ENCODE measurements at regions not wholly inside any gene's neighbourhood (a gene's known extent, or its start where the extent isn't known, plus 50 kb on each side); places are given as distances from the start of the nearest gene placed in this dataset.
"Not testable (repeated sequence)": the region's sequence is repeated elsewhere in the genome, so short reads cannot be mapped to it uniquely, and the experiment has no call there.

- no peak for DNase-seq
- no peak overlapping the region for H2AFZ ChIP-seq (ENCODE audit: low read length)
- H4K20me1 ChIP-seq (ENCODE audit: insufficient read depth, low read depth, low read length) = no peaks in the 10 kb centered on the region
Observed at GRCh38 chr5:17046320-17046719, 110.2 kb upstream of the MYO10 start.

DNA sequence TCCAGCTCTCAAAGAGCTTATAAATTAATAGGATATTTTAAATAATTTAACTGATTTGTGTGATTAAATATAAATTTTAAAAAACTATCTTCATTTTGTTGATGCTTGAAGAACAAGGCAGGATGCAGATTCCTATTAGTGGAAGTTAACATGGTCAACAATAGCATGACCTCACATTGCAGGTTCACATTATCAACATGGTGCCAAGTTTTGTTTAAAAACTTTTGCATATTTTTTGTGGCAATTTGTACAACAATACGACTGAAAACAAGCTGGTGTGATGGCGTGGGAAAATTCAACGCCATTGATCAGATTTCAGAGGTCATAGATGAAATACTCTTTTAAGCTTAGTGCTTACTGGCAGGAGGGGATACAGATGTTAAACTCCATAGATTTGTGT, 114.1 kb upstream of the MYO10 start:
- Histone ChIP-seq H3K4me1 (ENCODE audit: low read length) (no peaks in the 10 kb centered on the region), H2AFZ (ENCODE audit: low read length) (no peak overlapping the region)

More at GRCh38 chr5:17046320-17046719, 110.2 kb upstream of the MYO10 start:
- Histone ChIP-seq H3K4me2 (ENCODE audit: low read depth, low read length, poor library complexity, severe bottlenecking) (no peak overlapping the region), H3K9ac (ENCODE audit: low read length) (no peak overlapping the region), H3K4me1 (ENCODE audit: low read length) (no peaks in the 10 kb centered on the region), H3K27ac (ENCODE audit: low read length) (no peak overlapping the region), H3K27me3 (ENCODE audit: low read length) (no peaks in the 10 kb centered on the region), H3K4me3 (ENCODE audit: low read length) (no peak overlapping the region), H3K9me3 (ENCODE audit: low read length) (no peaks in the 10 kb centered on the region), H3K79me2 (ENCODE audit: low read length) (no peaks in the 10 kb centered on the region), H3K9me2 (replicated peaks; ENCODE audit: insufficient read depth, low read length) (no peaks in the 10 kb centered on the region), H3K36me3 (ENCODE audit: insufficient read depth, low read length) (no peaks in the 10 kb centered on the region)

DNA sequence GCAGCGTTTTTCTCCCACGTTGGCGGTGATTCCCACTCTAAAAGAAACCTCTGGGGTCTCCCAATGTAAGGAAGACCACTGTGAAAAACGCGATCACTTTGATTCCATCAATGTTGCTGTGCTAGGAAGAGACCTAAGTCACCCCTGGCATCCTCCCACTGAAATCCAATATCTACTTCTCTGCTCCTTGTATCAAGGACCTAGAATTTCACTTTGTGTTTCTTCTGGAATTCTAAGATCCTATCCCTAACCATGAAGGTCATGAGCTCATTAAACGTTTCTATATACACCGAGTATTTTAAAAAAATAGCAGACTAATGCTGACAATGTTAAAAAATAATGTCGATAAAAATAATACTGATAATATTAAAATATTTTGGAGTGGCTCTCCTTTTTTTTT, 118.8 kb upstream of the MYO10 start:
- Histone ChIP-seq H3K9me2 (replicated peaks; ENCODE audit: insufficient read depth, low read length) (no peaks in the 10 kb centered on the region), H3K4me1 (ENCODE audit: low read length) (no peaks in the 10 kb centered on the region), H3K36me3 (ENCODE audit: insufficient read depth, low read length) (no peaks in the 10 kb centered on the region), H4K20me1 (ENCODE audit: insufficient read depth, low read depth, low read length) (no peaks in the 10 kb centered on the region), H3K27ac (ENCODE audit: low read length) (no peak overlapping the region), H3K9ac (ENCODE audit: low read length) (no peak overlapping the region), H3K27me3 (ENCODE audit: low read length) (no peaks in the 10 kb centered on the region), H3K9me3 (ENCODE audit: low read length) (no peaks in the 10 kb centered on the region), H3K4me2 (ENCODE audit: low read depth, low read length, poor library complexity, severe bottlenecking) (no peak overlapping the region), H2AFZ (ENCODE audit: low read length) (no peak overlapping the region), H3K79me2 (ENCODE audit: low read length) (no peaks in the 10 kb centered on the region), H3K4me3 (ENCODE audit: low read length) (no peak overlapping the region)
- no peak for DNase-seq

More for the DNA sequence above, 114.1 kb upstream of the MYO10 start:
- Histone ChIP-seq H3K9ac (ENCODE audit: low read length) (no peak overlapping the region), H3K79me2 (ENCODE audit: low read length) (no peaks in the 10 kb centered on the region), H3K27ac (ENCODE audit: low read length) (no peak overlapping the region), H3K27me3 (ENCODE audit: low read length) (no peaks in the 10 kb centered on the region), H4K20me1 (ENCODE audit: insufficient read depth, low read depth, low read length) (no peaks in the 10 kb centered on the region), H3K9me3 (ENCODE audit: low read length) (no peaks in the 10 kb centered on the region), H3K4me3 (ENCODE audit: low read length) (no peak overlapping the region), H3K36me3 (ENCODE audit: insufficient read depth, low read length) (no peaks in the 10 kb centered on the region), H3K4me2 (ENCODE audit: low read depth, low read length, poor library complexity, severe bottlenecking) (no peak overlapping the region), H3K9me2 (replicated peaks; ENCODE audit: insufficient read depth, low read length) (no peaks in the 10 kb centered on the region)
- no peak for DNase-seq

DNA sequence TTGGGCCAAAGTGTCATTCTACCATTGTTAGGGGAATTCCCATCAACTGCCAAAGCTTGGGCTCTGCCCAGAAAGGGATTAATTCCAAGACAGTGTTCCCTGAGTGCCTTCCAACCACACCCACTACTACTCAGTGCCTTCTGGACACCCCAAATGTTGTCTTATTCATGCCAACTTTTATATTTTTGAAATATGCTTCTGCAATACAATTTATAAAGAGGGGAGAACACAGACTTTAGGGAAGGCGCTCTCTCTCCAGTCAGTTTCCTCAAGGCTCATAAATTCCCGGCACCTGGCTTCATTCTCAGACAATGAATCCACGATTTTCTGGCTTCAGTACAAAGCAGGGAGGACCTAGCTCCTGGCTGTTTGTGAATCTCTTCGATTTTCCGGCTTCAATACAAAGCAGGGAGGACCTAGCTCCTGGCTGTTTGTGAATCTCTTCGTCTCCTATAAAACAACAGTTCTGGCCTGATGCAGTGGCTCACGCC, 120.1 kb upstream of the MYO10 start:
- no peaks in the 10 kb centered on the region for H3K9me3 ChIP-seq (ENCODE audit: low read length)
- no peaks in the 10 kb centered on the region for H3K4me1 ChIP-seq (ENCODE audit: low read length)
- H3K36me3 ChIP-seq (ENCODE audit: insufficient read depth, low read length) = no peaks in the 10 kb centered on the region
- no peak for DNase-seq
- H3K27me3 ChIP-seq (ENCODE audit: low read length) = no peaks in the 10 kb centered on the region
- no peaks in the 10 kb centered on the region for H3K79me2 ChIP-seq (ENCODE audit: low read length)
- no peak overlapping the region for H3K9ac ChIP-seq (ENCODE audit: low read length)
- H3K27ac ChIP-seq (ENCODE audit: low read length) = no peak overlapping the region
- H3K4me2 ChIP-seq (ENCODE audit: low read depth, low read length, poor library complexity, severe bottlenecking) = no peak overlapping the region
- H2AFZ ChIP-seq (ENCODE audit: low read length) = no peak overlapping the region
- H3K4me3 ChIP-seq (ENCODE audit: low read length) = no peak overlapping the region
- H3K9me2 ChIP-seq (replicated peaks; ENCODE audit: insufficient read depth, low read length) = no peaks in the 10 kb centered on the region
- no peaks in the 10 kb centered on the region for H4K20me1 ChIP-seq (ENCODE audit: insufficient read depth, low read depth, low read length)

GRCh38 chr5:17058438-17058837, 122.3 kb upstream of the MYO10 start:
- H3K27ac ChIP-seq (ENCODE audit: low read length) = no peak overlapping the region
- no peak overlapping the region for H2AFZ ChIP-seq (ENCODE audit: low read length)
- H3K79me2 ChIP-seq (ENCODE audit: low read length) = no peaks in the 10 kb centered on the region
- no peak overlapping the region for H3K4me3 ChIP-seq (ENCODE audit: low read length)
- H3K9ac ChIP-seq (ENCODE audit: low read length) = no peak overlapping the region
- no peaks in the 10 kb centered on the region for H4K20me1 ChIP-seq (ENCODE audit: insufficient read depth, low read depth, low read length)
- H3K27me3 ChIP-seq (ENCODE audit: low read length) = no peaks in the 10 kb centered on the region
- no peaks in the 10 kb centered on the region for H3K36me3 ChIP-seq (ENCODE audit: insufficient read depth, low read length)
- H3K4me1 ChIP-seq (ENCODE audit: low read length) = no peaks in the 10 kb centered on the region
- no peaks in the 10 kb centered on the region for H3K9me2 ChIP-seq (replicated peaks; ENCODE audit: insufficient read depth, low read length)
- no peak for DNase-seq
- H3K4me2 ChIP-seq (ENCODE audit: low read depth, low read length, poor library complexity, severe bottlenecking) = no peak overlapping the region
- H3K9me3 ChIP-seq (ENCODE audit: low read length) = no peaks in the 10 kb centered on the region

DNA sequence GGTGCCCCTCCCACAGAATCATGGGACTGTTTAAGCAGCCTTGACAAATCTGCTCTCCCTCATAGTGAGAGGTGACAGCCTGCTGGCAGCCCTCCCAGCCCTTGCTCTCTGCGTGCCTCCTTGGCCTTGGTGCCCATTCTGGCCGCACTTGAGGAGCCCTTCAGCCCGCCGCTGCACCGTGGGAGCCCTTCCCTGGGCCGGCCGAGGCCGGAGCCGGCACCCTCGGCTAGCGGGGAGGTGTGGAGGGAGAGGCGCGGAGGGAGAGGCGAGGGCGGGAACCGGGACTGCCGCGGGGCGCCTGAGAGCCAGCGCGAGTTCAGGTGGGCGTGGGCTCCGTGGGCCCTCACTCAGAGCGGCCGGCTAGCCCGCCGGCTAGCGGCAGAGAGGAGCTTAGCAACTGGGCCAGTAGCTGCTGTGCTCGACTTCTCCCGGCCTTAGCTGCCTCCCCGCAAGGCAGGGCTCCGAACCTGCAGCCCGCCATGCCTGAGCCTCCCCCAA, 125.9 kb upstream of the MYO10 start:
- DNase-seq = no peak
- H3K27me3 ChIP-seq (ENCODE audit: low read length) = no peaks in the 10 kb centered on the region
- no peaks in the 10 kb centered on the region for H3K4me1 ChIP-seq (ENCODE audit: low read length)
- H4K20me1 ChIP-seq (ENCODE audit: insufficient read depth, low read depth, low read length) = no peaks in the 10 kb centered on the region
- H3K36me3 ChIP-seq (ENCODE audit: insufficient read depth, low read length) = no peaks in the 10 kb centered on the region
- H3K4me3 ChIP-seq (ENCODE audit: low read length) = no peak overlapping the region
- no peaks in the 10 kb centered on the region for H3K9me2 ChIP-seq (replicated peaks; ENCODE audit: insufficient read depth, low read length)
- H2AFZ ChIP-seq (ENCODE audit: low read length) = no peak overlapping the region
- no peaks in the 10 kb centered on the region for H3K79me2 ChIP-seq (ENCODE audit: low read length)
- H3K9ac ChIP-seq (ENCODE audit: low read length) = no peak overlapping the region
- no peak overlapping the region for H3K27ac ChIP-seq (ENCODE audit: low read length)
- H3K9me3 ChIP-seq (ENCODE audit: low read length) = no peaks in the 10 kb centered on the region
- no peak overlapping the region for H3K4me2 ChIP-seq (ENCODE audit: low read depth, low read length, poor library complexity, severe bottlenecking)

GRCh38 chr5:17062741-17063140, 126.7 kb upstream of the MYO10 start:
- H3K4me2 ChIP-seq (ENCODE audit: low read depth, low read length, poor library complexity, severe bottlenecking); H3K9me3 ChIP-seq (ENCODE audit: low read length); H3K9me2 ChIP-seq (replicated peaks; ENCODE audit: insufficient read depth, low read length); H3K4me3 ChIP-seq (ENCODE audit: low read length); H3K79me2 ChIP-seq (ENCODE audit: low read length); H2AFZ ChIP-seq (ENCODE audit: low read length); H3K4me1 ChIP-seq (ENCODE audit: low read length); H4K20me1 ChIP-seq (ENCODE audit: insufficient read depth, low read depth, low read length); H3K27ac ChIP-seq (ENCODE audit: low read length); DNase-seq; H3K36me3 ChIP-seq (ENCODE audit: insufficient read depth, low read length); H3K27me3 ChIP-seq (ENCODE audit: low read length); H3K9ac ChIP-seq (ENCODE audit: low read length): not testable (repeated sequence)

DNA sequence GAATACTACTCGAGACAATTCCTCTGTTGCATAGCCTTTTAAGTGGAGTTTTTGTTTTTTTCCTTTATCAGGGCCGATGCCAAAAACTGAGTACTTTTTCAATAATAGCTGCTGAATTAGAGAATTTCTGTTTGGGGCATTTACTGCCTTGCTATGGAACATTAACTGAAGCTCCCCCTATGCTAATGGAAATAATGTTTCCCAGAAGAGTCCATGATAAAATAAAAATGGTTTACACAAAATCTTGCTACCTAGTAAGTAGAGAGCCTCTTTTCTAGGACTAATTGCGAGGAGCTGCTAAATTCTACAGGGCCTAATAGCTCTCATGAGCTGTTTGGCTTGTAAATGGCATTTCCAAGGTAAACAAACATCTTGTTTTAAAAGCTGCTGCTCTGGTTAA, 128.2 kb upstream of the MYO10 start:
- Histone ChIP-seq H3K27me3 (ENCODE audit: low read length) (no peaks in the 10 kb centered on the region), H3K27ac (ENCODE audit: low read length) (no peak overlapping the region), H3K9me3 (ENCODE audit: low read length) (no peaks in the 10 kb centered on the region), H3K36me3 (ENCODE audit: insufficient read depth, low read length) (no peaks in the 10 kb centered on the region), H4K20me1 (ENCODE audit: insufficient read depth, low read depth, low read length) (no peaks in the 10 kb centered on the region), H3K9ac (ENCODE audit: low read length) (no peak overlapping the region), H3K9me2 (replicated peaks; ENCODE audit: insufficient read depth, low read length) (no peaks in the 10 kb centered on the region), H3K79me2 (ENCODE audit: low read length) (no peaks in the 10 kb centered on the region), H3K4me1 (ENCODE audit: low read length) (no peaks in the 10 kb centered on the region), H3K4me3 (ENCODE audit: low read length) (no peak overlapping the region), H3K4me2 (ENCODE audit: low read depth, low read length, poor library complexity, severe bottlenecking) (no peak overlapping the region), H2AFZ (ENCODE audit: low read length) (no peak overlapping the region)
- no peak for DNase-seq

- H3K27me3 ChIP-seq (ENCODE audit: low read length) = no peaks in the 10 kb centered on the region
- no peaks in the 10 kb centered on the region for H3K36me3 ChIP-seq (ENCODE audit: insufficient read depth, low read length)
- no peaks in the 10 kb centered on the region for H3K9me2 ChIP-seq (replicated peaks; ENCODE audit: insufficient read depth, low read length)
- no peak overlapping the region for H2AFZ ChIP-seq (ENCODE audit: low read length)
- H3K79me2 ChIP-seq (ENCODE audit: low read length) = no peaks in the 10 kb centered on the region
- no peak overlapping the region for H3K27ac ChIP-seq (ENCODE audit: low read length)
- no peak for DNase-seq
- no peaks in the 10 kb centered on the region for H4K20me1 ChIP-seq (ENCODE audit: insufficient read depth, low read depth, low read length)
- H3K4me3 ChIP-seq (ENCODE audit: low read length) = no peak overlapping the region
- H3K9me3 ChIP-seq (ENCODE audit: low read length) = no peaks in the 10 kb centered on the region
- no peaks in the 10 kb centered on the region for H3K4me1 ChIP-seq (ENCODE audit: low read length)
- no peak overlapping the region for H3K4me2 ChIP-seq (ENCODE audit: low read depth, low read length, poor library complexity, severe bottlenecking)
- H3K9ac ChIP-seq (ENCODE audit: low read length) = no peak overlapping the region
Observed at GRCh38 chr5:17065458-17065857, 129.4 kb upstream of the MYO10 start.
